ENCODE measurements at regions not wholly inside any gene's neighbourhood (a gene's known extent, or its start where the extent isn't known, plus 50 kb on each side); places are given as distances from the start of the nearest gene placed in this dataset.

DNA sequence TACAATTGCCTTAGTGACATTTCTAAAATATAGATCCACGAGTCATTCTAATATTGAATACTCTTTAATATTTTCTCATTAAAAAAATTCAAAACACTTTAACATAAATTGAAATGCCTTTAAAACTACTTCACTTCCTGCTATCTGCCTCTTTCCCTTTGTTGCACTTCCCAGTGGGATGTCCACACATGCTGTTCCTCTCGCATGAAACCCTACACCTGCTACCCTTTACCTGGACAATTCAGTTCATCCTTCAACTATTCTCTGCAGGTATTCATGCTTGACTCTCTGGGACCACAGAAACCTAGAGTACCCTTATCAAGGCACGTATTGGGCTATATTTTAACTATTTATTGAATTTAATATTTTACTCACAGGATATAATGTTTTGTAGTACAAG is 373.3 kb upstream of the GALNT5 start:
- H3K18ac ChIP-seq (ENCODE audit: low read depth in 1 of 2, low read length in 2 of 2), result no peak overlapping the region
- no peak overlapping the region for H4K8ac ChIP-seq (ENCODE audit: low read length)

DNA sequence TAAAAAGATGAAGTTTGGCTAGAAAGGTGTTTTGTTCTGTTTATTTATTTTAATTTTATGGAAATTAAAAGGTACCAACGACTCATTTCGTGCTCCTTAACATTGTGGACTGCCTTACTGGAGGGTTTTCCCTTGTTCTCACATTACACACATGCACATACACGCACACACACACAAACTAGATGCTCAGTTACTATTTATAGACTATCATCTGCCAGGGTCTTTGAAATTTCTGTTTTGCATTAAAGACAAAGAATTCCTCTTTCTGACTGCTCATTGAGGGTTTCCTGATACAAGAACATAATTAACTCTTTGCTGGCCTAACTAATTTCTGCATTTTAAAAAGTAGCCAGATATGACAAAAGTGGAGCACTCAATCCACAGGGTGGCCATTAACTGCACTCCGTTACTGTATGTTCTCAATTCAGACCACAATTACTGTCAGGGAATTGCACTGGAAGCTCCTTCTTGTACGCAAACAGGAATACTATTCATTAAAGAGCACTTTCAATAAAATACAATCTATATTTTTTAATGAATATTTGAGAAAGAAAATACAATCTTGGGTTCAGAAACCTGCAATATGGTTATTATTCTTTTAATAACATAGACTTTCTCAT is 366.9 kb upstream of the GALNT5 start:
- Histone ChIP-seq H3K9me3 (ENCODE audit: control insufficient read depth, low read length) (no peaks in the 10 kb centered on the region), H4K91ac (ENCODE audit: low read length) (no peak overlapping the region), H3K14ac (ENCODE audit: low read length in 2 of 2) (no peak overlapping the region), H3K4me3 (ENCODE audit: insufficient read depth in 1 of 2, low read depth in 1 of 2, low read length in 2 of 2) (no peak overlapping the region), H3K23ac (ENCODE audit: low read length in 2 of 2) (no peak overlapping the region), H2BK5ac (ENCODE audit: low read depth, low read length, poor library complexity, severe bottlenecking) (no peak overlapping the region), H2BK15ac (ENCODE audit: low read depth, poor library complexity, severe bottlenecking) (no peak overlapping the region), H4K8ac (ENCODE audit: low read length) (no peak overlapping the region), H3K27ac (ENCODE audit: low read length, poor library complexity, severe bottlenecking) (no peak overlapping the region), H3K27me3 (ENCODE audit: control insufficient read depth in 1 of 2, insufficient read depth in 1 of 2, low read length in 2 of 2) (no peaks in the 10 kb centered on the region), H3K4me2 (ENCODE audit: low read length, poor library complexity, severe bottlenecking) (no peak overlapping the region), H2AK5ac (ENCODE audit: low read length, severe bottlenecking) (no peak overlapping the region), H2BK120ac (ENCODE audit: low read depth, low read length) (no peak overlapping the region), H3K4me1 (ENCODE audit: control insufficient read depth, insufficient read depth, low read depth, low read length) (no peaks in the 10 kb centered on the region), H3K9ac (ENCODE audit: low read length) (no peak overlapping the region), H3K36me3 (ENCODE audit: control insufficient read depth in 1 of 2, insufficient read depth in 2 of 2, low read depth in 1 of 2, low read length in 2 of 2) (no peaks in the 10 kb centered on the region), H2AFZ (ENCODE audit: low read depth, low read length) (no peak overlapping the region), H3K4ac (ENCODE audit: low read depth in 1 of 2, low read length in 2 of 2) (no peak overlapping the region), H3K18ac (ENCODE audit: low read depth in 1 of 2, low read length in 2 of 2) (no peak overlapping the region), H2BK12ac (ENCODE audit: low read length in 2 of 2) (no peak overlapping the region), H3K79me1 (replicated peaks; ENCODE audit: low read length, poor library complexity, severe bottlenecking) (no peaks in the 10 kb centered on the region)
- 86% methylated on average over 4 of the region's 5 CpGs for WGBS
- DNase-seq, result no peak

More for the DNA sequence above, 373.3 kb upstream of the GALNT5 start:
- Histone ChIP-seq H3K36me3 (ENCODE audit: control insufficient read depth in 1 of 2, insufficient read depth in 2 of 2, low read depth in 1 of 2, low read length in 2 of 2) (no peaks in the 10 kb centered on the region), H2BK120ac (ENCODE audit: low read depth, low read length) (no peak overlapping the region), H3K4me3 (ENCODE audit: insufficient read depth in 1 of 2, low read depth in 1 of 2, low read length in 2 of 2) (no peak overlapping the region), H2AFZ (ENCODE audit: low read depth, low read length) (no peak overlapping the region), H3K4me2 (ENCODE audit: low read length, poor library complexity, severe bottlenecking) (no peak overlapping the region), H2BK15ac (ENCODE audit: low read depth, poor library complexity, severe bottlenecking) (no peak overlapping the region), H3K27ac (ENCODE audit: low read length, poor library complexity, severe bottlenecking) (no peak overlapping the region), H3K27me3 (ENCODE audit: control insufficient read depth in 1 of 2, insufficient read depth in 1 of 2, low read length in 2 of 2) (no peaks in the 10 kb centered on the region), H3K9ac (ENCODE audit: low read length) (no peak overlapping the region), H3K4ac (ENCODE audit: low read depth in 1 of 2, low read length in 2 of 2) (no peak overlapping the region), H3K9me3 (ENCODE audit: control insufficient read depth, low read length) (no peaks in the 10 kb centered on the region), H2AK5ac (ENCODE audit: low read length, severe bottlenecking) (no peak overlapping the region), H4K91ac (ENCODE audit: low read length) (no peak overlapping the region), H2BK12ac (ENCODE audit: low read length in 2 of 2) (no peak overlapping the region), H3K14ac (ENCODE audit: low read length in 2 of 2) (no peak overlapping the region), H2BK5ac (ENCODE audit: low read depth, low read length, poor library complexity, severe bottlenecking) (no peak overlapping the region), H3K79me1 (replicated peaks; ENCODE audit: low read length, poor library complexity, severe bottlenecking) (no peaks in the 10 kb centered on the region), H3K23ac (ENCODE audit: low read length in 2 of 2) (no peak overlapping the region), H3K4me1 (ENCODE audit: control insufficient read depth, insufficient read depth, low read depth, low read length) (no peaks in the 10 kb centered on the region)
- WGBS, result 89% methylated on average over 2 of the region's 3 CpGs
- no peak for DNase-seq

DNA sequence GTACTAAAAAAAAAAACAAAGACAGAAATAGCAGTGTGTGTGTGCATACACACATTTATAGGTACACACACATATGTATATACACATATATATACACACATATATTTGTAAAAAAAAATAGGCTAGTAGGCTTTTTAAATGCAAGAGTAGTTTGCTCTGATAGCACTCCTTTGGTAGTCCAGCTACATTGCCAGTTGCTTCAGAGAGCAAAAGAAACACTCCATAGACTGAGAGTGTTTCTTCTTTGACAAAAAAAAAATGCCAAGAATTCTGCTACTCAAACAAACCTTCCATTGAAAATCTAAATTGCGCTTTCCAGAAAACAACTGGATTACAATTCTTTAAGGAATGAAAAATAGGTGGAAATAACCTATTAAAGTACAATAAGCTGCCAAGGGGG is 365.9 kb upstream of the GALNT5 start:
- H3K27me3 ChIP-seq (ENCODE audit: control insufficient read depth in 1 of 2, insufficient read depth in 1 of 2, low read length in 2 of 2), result no peaks in the 10 kb centered on the region
- no peaks in the 10 kb centered on the region for H3K79me1 ChIP-seq (replicated peaks; ENCODE audit: low read length, poor library complexity, severe bottlenecking)
- no peak overlapping the region for H2BK120ac ChIP-seq (ENCODE audit: low read depth, low read length)
- H3K4me2 ChIP-seq (ENCODE audit: low read length, poor library complexity, severe bottlenecking), result no peak overlapping the region
- H3K14ac ChIP-seq (ENCODE audit: low read length in 2 of 2), result no peak overlapping the region
- H2BK5ac ChIP-seq (ENCODE audit: low read depth, low read length, poor library complexity, severe bottlenecking), result no peak overlapping the region
- no peak overlapping the region for H3K4me3 ChIP-seq (ENCODE audit: insufficient read depth in 1 of 2, low read depth in 1 of 2, low read length in 2 of 2)
- H2AFZ ChIP-seq (ENCODE audit: low read depth, low read length), result no peak overlapping the region
- no peaks in the 10 kb centered on the region for H3K36me3 ChIP-seq (ENCODE audit: control insufficient read depth in 1 of 2, insufficient read depth in 2 of 2, low read depth in 1 of 2, low read length in 2 of 2)
- no peaks in the 10 kb centered on the region for H3K4me1 ChIP-seq (ENCODE audit: control insufficient read depth, insufficient read depth, low read depth, low read length)
- no peak overlapping the region for H3K4ac ChIP-seq (ENCODE audit: low read depth in 1 of 2, low read length in 2 of 2)
- H3K23ac ChIP-seq (ENCODE audit: low read length in 2 of 2), result no peak overlapping the region
- no peak overlapping the region for H3K9ac ChIP-seq (ENCODE audit: low read length)
- no peak overlapping the region for H3K27ac ChIP-seq (ENCODE audit: low read length, poor library complexity, severe bottlenecking)
- H2AK5ac ChIP-seq (ENCODE audit: low read length, severe bottlenecking), result no peak overlapping the region
- DNase-seq, result no peak
- no peak overlapping the region for H3K18ac ChIP-seq (ENCODE audit: low read depth in 1 of 2, low read length in 2 of 2)
- H2BK15ac ChIP-seq (ENCODE audit: low read depth, poor library complexity, severe bottlenecking), result no peak overlapping the region
- no peaks in the 10 kb centered on the region for H3K9me3 ChIP-seq (ENCODE audit: control insufficient read depth, low read length)
- H4K8ac ChIP-seq (ENCODE audit: low read length), result no peak overlapping the region
- no CpG with 5 or more reads among the region's 1 CpG for WGBS
- no peak overlapping the region for H4K91ac ChIP-seq (ENCODE audit: low read length)
- H2BK12ac ChIP-seq (ENCODE audit: low read length in 2 of 2), result no peak overlapping the region

DNA sequence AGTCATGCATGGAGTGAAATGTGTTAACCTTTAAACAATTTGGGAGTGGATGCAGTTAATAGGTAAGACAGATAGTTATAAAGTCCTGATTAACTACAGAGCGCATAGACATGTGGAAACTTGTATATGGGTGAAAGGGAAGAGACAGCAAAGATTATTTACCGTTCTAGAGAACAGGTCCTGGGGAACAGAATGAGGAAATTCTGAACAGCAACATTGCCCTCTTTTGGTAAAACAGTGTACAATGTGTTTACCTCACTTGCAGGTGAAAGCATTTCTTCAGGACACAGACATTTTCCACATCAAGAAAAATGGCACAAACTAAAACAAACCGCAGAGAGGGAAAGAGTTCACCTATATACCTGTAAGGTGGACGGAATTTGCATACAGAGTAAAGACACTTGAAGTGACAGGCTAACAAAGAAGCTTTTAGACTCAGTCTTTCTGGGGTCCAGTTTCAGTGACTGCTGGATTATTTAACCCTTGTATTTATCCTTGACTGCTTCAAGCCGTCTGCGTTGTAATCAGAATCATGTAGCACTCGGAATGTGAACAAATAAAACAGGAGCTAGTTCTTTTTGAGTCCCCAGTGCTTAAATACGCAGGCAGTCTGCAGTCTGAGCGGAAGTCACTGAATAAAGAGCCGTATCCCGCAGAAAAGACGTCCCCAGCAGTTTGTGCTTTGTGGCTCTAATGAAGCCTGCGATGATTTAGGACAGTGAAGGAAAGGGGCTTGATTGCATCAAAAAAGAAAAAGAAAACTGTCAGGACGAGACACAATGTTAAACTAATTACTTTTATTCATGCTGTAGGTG is 364.8 kb upstream of the GALNT5 start:
- Histone ChIP-seq H3K4me3 (ENCODE audit: insufficient read depth in 1 of 2, low read depth in 1 of 2, low read length in 2 of 2) (peak overlapping the region in 1 of 2 experiments; percentile 76), H3K79me1 (replicated peaks; ENCODE audit: low read length, poor library complexity, severe bottlenecking) (no peaks in the 10 kb centered on the region), H4K8ac (ENCODE audit: low read length) (no peak overlapping the region), H3K23ac (ENCODE audit: low read length in 2 of 2) (no peak overlapping the region), H4K91ac (ENCODE audit: low read length) (no peak overlapping the region), H2BK5ac (ENCODE audit: low read depth, low read length, poor library complexity, severe bottlenecking) (no peak overlapping the region), H2AK5ac (ENCODE audit: low read length, severe bottlenecking) (no peak overlapping the region), H3K18ac (ENCODE audit: low read depth in 1 of 2, low read length in 2 of 2) (no peak overlapping the region), H2BK12ac (ENCODE audit: low read length in 2 of 2) (no peak overlapping the region), H2BK120ac (ENCODE audit: low read depth, low read length) (no peak overlapping the region), H2BK15ac (ENCODE audit: low read depth, poor library complexity, severe bottlenecking) (no peak overlapping the region), H3K14ac (ENCODE audit: low read length in 2 of 2) (no peak overlapping the region), H3K9me3 (ENCODE audit: control insufficient read depth, low read length) (no peaks in the 10 kb centered on the region), H2AFZ (ENCODE audit: low read depth, low read length) (no peak overlapping the region), H3K4me2 (ENCODE audit: low read length, poor library complexity, severe bottlenecking) (peak overlapping the region; percentile 58), H3K27me3 (ENCODE audit: control insufficient read depth in 1 of 2, insufficient read depth in 1 of 2, low read length in 2 of 2) (no peaks in the 10 kb centered on the region), H3K36me3 (ENCODE audit: control insufficient read depth in 1 of 2, insufficient read depth in 2 of 2, low read depth in 1 of 2, low read length in 2 of 2) (no peaks in the 10 kb centered on the region), H3K27ac (ENCODE audit: low read length, poor library complexity, severe bottlenecking) (no peak overlapping the region), H3K4me1 (ENCODE audit: control insufficient read depth, insufficient read depth, low read depth, low read length) (no peaks in the 10 kb centered on the region), H3K4ac (ENCODE audit: low read depth in 1 of 2, low read length in 2 of 2) (no peak overlapping the region), H3K9ac (ENCODE audit: low read length) (peak overlapping the region; percentile 69)
- WGBS, result 24% methylated on average over 14 of the region's 14 CpGs
- DNase-seq, result peak; percentile 47
